HG02798 (cell line): ENCODE measurements at regions not wholly inside any gene's neighbourhood (a gene's known extent, or its start where the extent isn't known, plus 50 kb on each side); places are given as distances from the start of the nearest gene placed in this dataset.
A peak's percentile ranks its signal among the peaks of the same experiment; 100 is the strongest.
"Not testable (repeated sequence)": the region's sequence is repeated elsewhere in the genome, so short reads cannot be mapped to it uniquely, and the experiment has no call there.

ENCODE experiments used
- ATAC-seq: cut with Tn5 transposase; IDR thresholded peaks from one replicate; pipeline ENCODE4 v1.9.1; 2021; ENCODE audit warnings: mild to moderate bottlenecking; ENCODE audit not compliant: unreplicated experiment, poor library complexity

- ATAC-seq: no peak
Measured at GRCh38 chr20:16861708-16862107, 113.5 kb downstream of the OTOR start.

GRCh38 chr20:16863303-16863702, 115.1 kb downstream of the OTOR start:
- no peak for ATAC-seq

- ATAC-seq: peak; percentile 83
Measured at GRCh38 chr20:16864069-16864468, 115.9 kb downstream of the OTOR start.

- no peak for ATAC-seq
Measured at GRCh38 chr20:16864963-16865362, 116.8 kb downstream of the OTOR start.

- ATAC-seq: no peak
Measured at GRCh38 chr20:16865406-16865805, 117.2 kb downstream of the OTOR start.

- ATAC-seq: not testable (repeated sequence)
Measured at GRCh38 chr20:16873124-16873523, 125.0 kb downstream of the OTOR start.

- ATAC-seq: no peak
Measured at GRCh38 chr20:16877053-16877554, 128.9 kb downstream of the OTOR start.

GRCh38 chr20:16885746-16886145, 137.6 kb downstream of the OTOR start:
- ATAC-seq: no peak

GRCh38 chr20:16898433-16898832, 150.3 kb downstream of the OTOR start:
- no peak for ATAC-seq

- no peak for ATAC-seq
Measured at GRCh38 chr20:16902662-16903061, 154.5 kb downstream of the OTOR start.

- ATAC-seq: no peak
Measured at GRCh38 chr20:16904751-16905150, 156.6 kb downstream of the OTOR start.

GRCh38 chr20:16914277-16914676, 166.1 kb downstream of the OTOR start:
- no peak for ATAC-seq

- no peak for ATAC-seq
Measured at GRCh38 chr20:16916165-16916564, 168.0 kb downstream of the OTOR start.

- no peak for ATAC-seq
Measured at GRCh38 chr20:16917636-16918035, 169.5 kb downstream of the OTOR start.

GRCh38 chr20:16918366-16918765, 170.2 kb downstream of the OTOR start:
- ATAC-seq: no peak

- no peak for ATAC-seq
Measured at GRCh38 chr20:16919841-16920240, 171.7 kb downstream of the OTOR start.

- no peak for ATAC-seq
Measured at GRCh38 chr20:16922834-16923233, 174.7 kb downstream of the OTOR start.

GRCh38 chr20:16926626-16927430, 178.7 kb downstream of the OTOR start:
- no peak for ATAC-seq

GRCh38 chr20:16929756-16930155, 181.6 kb downstream of the OTOR start:
- no peak for ATAC-seq

GRCh38 chr20:16930656-16931055, 182.5 kb downstream of the OTOR start:
- no peak for ATAC-seq

GRCh38 chr20:16939051-16939450, 190.9 kb downstream of the OTOR start:
- no peak for ATAC-seq

- no peak for ATAC-seq
Measured at GRCh38 chr20:16940701-16941100, 192.5 kb downstream of the OTOR start.
